ENCODE measurements at regions not wholly inside any gene's neighbourhood (a gene's known extent, or its start where the extent isn't known, plus 50 kb on each side); places are given as distances from the start of the nearest gene placed in this dataset.

- Histone ChIP-seq H3K27ac (replicated peaks) (no peak overlapping the region), H3K27me3 (ENCODE audit: insufficient read depth, poor library complexity, severe bottlenecking) (no peaks in the 10 kb centered on the region), H3K4me3 (replicated peaks; ENCODE audit: insufficient read depth, low read length) (no peak overlapping the region)
- TF ChIP-seq SPI1 (IDR thresholded peaks at IDR 0.05; ENCODE audit: borderline replicate concordance, low read depth) (no peak), GABPA (IDR thresholded peaks at IDR 0.05; ENCODE audit: low read depth) (no peak), POLR2AphosphoS5 (IDR thresholded peaks at IDR 0.05; ENCODE audit: low read depth) (no peak), CTCF (IDR thresholded peaks at IDR 0.05; ENCODE audit: insufficient read depth, low read length) (no peak), REST (IDR thresholded peaks at IDR 0.05; ENCODE audit: insufficient replicate concordance, low read depth) (no peak)
- no peak for DNase-seq (ENCODE audit: low read depth in 1 of 2, low spot score in 1 of 2)
These were observed 170.6 kb upstream of the MEIS1 start for GRCh38 chr2:66264354-66264753.

GRCh38 chr2:66255867-66256266 is 179.1 kb upstream of the MEIS1 start:
- TF ChIP-seq POLR2AphosphoS5 (IDR thresholded peaks at IDR 0.05; ENCODE audit: low read depth) (no peak), SPI1 (IDR thresholded peaks at IDR 0.05; ENCODE audit: borderline replicate concordance, low read depth) (no peak), CTCF (IDR thresholded peaks at IDR 0.05; ENCODE audit: insufficient read depth, low read length) (no peak), REST (IDR thresholded peaks at IDR 0.05; ENCODE audit: insufficient replicate concordance, low read depth) (no peak), GABPA (IDR thresholded peaks at IDR 0.05; ENCODE audit: low read depth) (no peak)
- no peak for DNase-seq (ENCODE audit: low read depth in 1 of 2, low spot score in 1 of 2)

GRCh38 chr2:66255136-66255535 is 179.8 kb upstream of the MEIS1 start:
- no peak for DNase-seq (ENCODE audit: low read depth in 1 of 2, low spot score in 1 of 2)
- TF ChIP-seq GABPA (IDR thresholded peaks at IDR 0.05; ENCODE audit: low read depth) (no peak), POLR2AphosphoS5 (IDR thresholded peaks at IDR 0.05; ENCODE audit: low read depth) (no peak), CTCF (IDR thresholded peaks at IDR 0.05; ENCODE audit: insufficient read depth, low read length) (no peak), REST (IDR thresholded peaks at IDR 0.05; ENCODE audit: insufficient replicate concordance, low read depth) (no peak), SPI1 (IDR thresholded peaks at IDR 0.05; ENCODE audit: borderline replicate concordance, low read depth) (no peak)
- Histone ChIP-seq H3K27ac (replicated peaks) (no peak overlapping the region), H3K4me3 (replicated peaks; ENCODE audit: insufficient read depth, low read length) (no peak overlapping the region), H3K27me3 (ENCODE audit: insufficient read depth, poor library complexity, severe bottlenecking) (no peaks in the 10 kb centered on the region)

More at GRCh38 chr2:66255867-66256266, 179.1 kb upstream of the MEIS1 start:
- H3K27ac ChIP-seq (replicated peaks) = no peak overlapping the region
- no peaks in the 10 kb centered on the region for H3K27me3 ChIP-seq (ENCODE audit: insufficient read depth, poor library complexity, severe bottlenecking)
- H3K4me3 ChIP-seq (replicated peaks; ENCODE audit: insufficient read depth, low read length) = no peak overlapping the region

Data from HL-60 (cell line).